ENCODE measurements at regions not wholly inside any gene's neighbourhood (a gene's known extent, or its start where the extent isn't known, plus 50 kb on each side); places are given as distances from the start of the nearest gene placed in this dataset.

DNA sequence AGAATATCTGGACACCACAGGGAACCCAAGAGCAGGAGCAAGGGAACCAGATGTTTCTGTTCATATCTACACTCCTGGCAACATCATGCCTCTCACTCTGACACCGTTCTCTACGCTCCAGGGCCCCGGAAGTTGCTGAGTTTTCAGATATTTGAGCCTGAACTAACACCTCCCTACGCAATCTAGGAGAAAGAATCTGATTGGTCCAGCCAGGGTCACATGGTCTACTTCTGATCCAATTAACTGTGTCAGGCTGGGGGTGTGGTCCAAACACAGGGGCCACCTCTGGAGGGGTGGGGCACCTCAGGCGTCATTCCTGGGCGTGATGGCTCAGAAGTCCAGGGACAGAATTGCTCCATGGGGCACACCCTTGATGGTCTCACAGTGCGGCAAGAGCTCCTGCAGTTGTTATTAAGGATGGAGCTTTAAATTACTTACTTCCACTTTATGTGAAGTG lies 165.5 kb downstream of the PTPN11 start:
- Histone ChIP-seq H3K4me3 (no peak overlapping the region), H3K9ac (ENCODE audit: insufficient read length) (no peak overlapping the region), H3K36me3 (ENCODE audit: insufficient read depth, low read length) (no peaks in the 10 kb centered on the region), H3K27ac (no peak overlapping the region), H3K9me3 (ENCODE audit: low read depth, low read length) (no peaks in the 10 kb centered on the region)
- no peak for TF ChIP-seq POLR2AphosphoS5 (IDR thresholded peaks at IDR 0.05; ENCODE audit: borderline replicate concordance, low read depth, low read length)
- no peak for TF ChIP-seq EZH2 (IDR thresholded peaks at IDR 0.05)
- no peak for TF ChIP-seq FOXP2 (optimal IDR thresholded peaks at IDR 0.05; ENCODE audit: control extremely low read depth, extremely low read length, insufficient read depth)
- peak; percentile 8 for DNase-seq (ENCODE audit: low read depth, low spot score)

DNA sequence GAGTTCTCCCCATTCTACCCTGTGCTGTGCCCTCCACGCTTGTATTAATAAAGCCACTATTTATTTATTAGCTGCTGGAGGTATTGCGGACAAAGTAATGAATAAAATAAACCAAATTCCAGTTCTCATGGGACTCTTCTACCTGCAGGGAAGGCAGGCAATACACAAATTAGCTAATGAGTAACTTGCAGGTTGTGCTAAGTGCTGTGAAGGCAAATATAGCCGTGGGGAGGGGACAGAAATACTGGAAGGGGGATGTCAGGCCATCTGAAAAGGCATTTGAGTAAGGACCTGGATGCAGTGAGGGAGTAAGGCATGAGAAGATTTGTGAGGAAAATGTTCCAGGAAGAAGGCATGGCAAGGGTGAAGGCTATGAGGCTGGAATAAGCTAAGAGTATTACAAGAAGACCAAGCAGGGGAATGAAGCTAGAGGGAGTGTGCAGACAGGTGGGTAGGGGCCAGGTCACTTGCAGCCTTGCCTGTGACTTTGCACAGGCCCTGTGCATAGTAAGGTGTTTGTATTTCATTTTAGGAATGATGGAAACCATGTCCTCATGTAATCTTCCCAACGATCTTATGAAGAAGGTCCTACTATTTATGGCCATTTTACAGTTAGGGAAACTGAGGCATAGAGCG lies 167.5 kb downstream of the PTPN11 start:
- Histone ChIP-seq H3K4me3 (no peak overlapping the region), H3K27ac (no peak overlapping the region), H3K9me3 (ENCODE audit: low read depth, low read length) (no peaks in the 10 kb centered on the region), H3K9ac (ENCODE audit: insufficient read length) (no peak overlapping the region), H3K36me3 (ENCODE audit: insufficient read depth, low read length) (no peaks in the 10 kb centered on the region)
- DNase-seq (ENCODE audit: low read depth, low spot score) = no peak
- TF ChIP-seq FOXP2 (optimal IDR thresholded peaks at IDR 0.05; ENCODE audit: control extremely low read depth, extremely low read length, insufficient read depth) = no peak
- TF ChIP-seq POLR2AphosphoS5 (IDR thresholded peaks at IDR 0.05; ENCODE audit: borderline replicate concordance, low read depth, low read length) = no peak
- no peak for TF ChIP-seq EZH2 (IDR thresholded peaks at IDR 0.05)

DNA sequence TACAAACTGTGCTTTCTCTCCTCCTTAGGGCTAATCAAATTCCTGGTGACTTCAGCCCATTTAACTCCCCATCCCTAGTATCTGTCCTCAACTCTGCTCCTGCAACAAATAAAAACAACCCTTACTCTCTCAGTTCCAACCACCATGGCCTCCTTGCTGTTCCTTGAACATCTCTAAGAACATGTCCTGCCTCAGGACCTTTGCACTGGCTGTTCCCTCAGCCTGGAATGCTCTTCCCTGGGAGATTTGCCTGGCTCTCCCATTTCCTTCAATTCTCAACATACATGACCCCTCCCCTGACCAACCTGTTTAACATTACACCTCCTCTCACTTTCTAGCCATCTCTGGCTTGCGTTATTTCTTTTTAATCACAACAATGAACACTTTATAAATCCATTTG lies 170.5 kb downstream of the PTPN11 start:
- H3K9ac ChIP-seq (ENCODE audit: insufficient read length) = no peak overlapping the region
- no peaks in the 10 kb centered on the region for H3K9me3 ChIP-seq (ENCODE audit: low read depth, low read length)
- H3K36me3 ChIP-seq (ENCODE audit: insufficient read depth, low read length) = no peaks in the 10 kb centered on the region
- H3K4me3 ChIP-seq = no peak overlapping the region
- no peak for DNase-seq (ENCODE audit: low read depth, low spot score)
- no peak for TF ChIP-seq POLR2AphosphoS5 (IDR thresholded peaks at IDR 0.05; ENCODE audit: borderline replicate concordance, low read depth, low read length)
- TF ChIP-seq FOXP2 (optimal IDR thresholded peaks at IDR 0.05; ENCODE audit: control extremely low read depth, extremely low read length, insufficient read depth) = no peak
- no peak for TF ChIP-seq EZH2 (IDR thresholded peaks at IDR 0.05)
- H3K27ac ChIP-seq = no peak overlapping the region

DNA sequence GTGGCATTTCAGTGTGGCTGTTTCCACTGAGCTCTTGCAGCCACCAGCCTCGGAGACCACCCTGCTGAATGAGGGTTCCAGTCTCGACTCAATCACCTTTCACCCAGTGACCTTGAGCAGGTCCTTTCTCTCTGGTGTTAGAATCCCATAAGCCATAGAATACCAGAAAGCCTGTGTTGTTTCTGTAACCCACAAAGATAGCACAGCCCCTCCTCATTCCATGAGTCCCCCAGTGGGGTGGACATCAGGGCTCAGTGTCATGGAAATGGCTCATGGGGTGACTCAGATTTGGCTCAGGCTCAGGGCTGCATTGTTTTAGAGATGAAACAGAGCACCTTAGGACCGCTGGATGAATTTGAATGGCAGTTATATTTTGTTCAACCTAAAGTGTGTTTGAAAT lies 171.5 kb downstream of the PTPN11 start:
- TF ChIP-seq POLR2AphosphoS5 (IDR thresholded peaks at IDR 0.05; ENCODE audit: borderline replicate concordance, low read depth, low read length) (no peak), FOXP2 (optimal IDR thresholded peaks at IDR 0.05; ENCODE audit: control extremely low read depth, extremely low read length, insufficient read depth) (no peak), EZH2 (IDR thresholded peaks at IDR 0.05) (no peak)
- no peak for DNase-seq (ENCODE audit: low read depth, low spot score)
- Histone ChIP-seq H3K27ac (no peak overlapping the region), H3K9ac (ENCODE audit: insufficient read length) (no peak overlapping the region), H3K9me3 (ENCODE audit: low read depth, low read length) (no peaks in the 10 kb centered on the region), H3K36me3 (ENCODE audit: insufficient read depth, low read length) (no peaks in the 10 kb centered on the region), H3K4me3 (no peak overlapping the region)

DNA sequence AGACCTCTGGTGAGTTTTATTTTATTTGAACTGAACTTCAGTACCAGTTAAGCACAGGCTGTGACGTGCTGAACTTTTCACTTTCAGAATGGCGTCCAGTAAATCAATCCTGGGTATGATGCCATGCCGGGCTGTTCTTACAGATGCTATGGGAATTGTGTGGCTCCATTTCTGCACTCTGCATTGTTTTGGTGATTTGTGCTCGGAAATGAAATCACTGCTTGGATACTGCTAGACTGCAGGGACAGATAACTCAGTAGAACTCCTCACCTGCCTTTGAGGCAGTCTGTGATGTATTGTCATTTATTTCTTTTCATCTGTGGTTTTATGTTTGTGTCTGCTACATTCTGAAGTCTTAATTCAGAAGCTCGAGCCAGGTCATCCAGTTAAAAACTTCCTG lies 172.7 kb downstream of the PTPN11 start:
- no peaks in the 10 kb centered on the region for H3K9me3 ChIP-seq (ENCODE audit: low read depth, low read length)
- DNase-seq (ENCODE audit: low read depth, low spot score) = no peak
- H3K9ac ChIP-seq (ENCODE audit: insufficient read length) = no peak overlapping the region
- H3K4me3 ChIP-seq = no peak overlapping the region
- no peak overlapping the region for H3K27ac ChIP-seq
- TF ChIP-seq EZH2 (IDR thresholded peaks at IDR 0.05) (no peak), POLR2AphosphoS5 (IDR thresholded peaks at IDR 0.05; ENCODE audit: borderline replicate concordance, low read depth, low read length) (no peak), FOXP2 (optimal IDR thresholded peaks at IDR 0.05; ENCODE audit: control extremely low read depth, extremely low read length, insufficient read depth) (no peak)
- no peaks in the 10 kb centered on the region for H3K36me3 ChIP-seq (ENCODE audit: insufficient read depth, low read length)

DNA sequence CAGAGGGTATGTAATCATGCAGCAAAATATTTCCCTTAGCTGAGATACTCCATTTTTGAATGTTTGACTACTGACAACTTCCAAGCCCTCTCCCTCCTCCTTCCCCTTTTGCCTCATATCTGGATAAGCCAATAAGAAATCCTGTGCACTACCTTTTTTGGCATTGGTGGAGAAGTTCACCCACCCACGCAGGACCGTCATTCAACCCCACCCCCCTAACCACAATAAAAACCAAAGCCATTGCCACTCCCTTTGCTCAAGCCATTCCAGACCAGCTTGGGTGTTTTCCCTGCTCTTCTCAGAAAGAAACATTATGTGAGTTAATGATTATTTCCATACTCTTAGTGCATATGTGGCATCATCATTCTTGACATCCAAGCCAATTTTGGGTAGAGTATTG lies 176.7 kb downstream of the PTPN11 start:
- no peak for DNase-seq (ENCODE audit: low read depth, low spot score)
- TF ChIP-seq POLR2AphosphoS5 (IDR thresholded peaks at IDR 0.05; ENCODE audit: borderline replicate concordance, low read depth, low read length) (no peak), FOXP2 (optimal IDR thresholded peaks at IDR 0.05; ENCODE audit: control extremely low read depth, extremely low read length, insufficient read depth) (no peak), EZH2 (IDR thresholded peaks at IDR 0.05) (no peak)
- no peaks in the 10 kb centered on the region for H3K9me3 ChIP-seq (ENCODE audit: low read depth, low read length)

DNA sequence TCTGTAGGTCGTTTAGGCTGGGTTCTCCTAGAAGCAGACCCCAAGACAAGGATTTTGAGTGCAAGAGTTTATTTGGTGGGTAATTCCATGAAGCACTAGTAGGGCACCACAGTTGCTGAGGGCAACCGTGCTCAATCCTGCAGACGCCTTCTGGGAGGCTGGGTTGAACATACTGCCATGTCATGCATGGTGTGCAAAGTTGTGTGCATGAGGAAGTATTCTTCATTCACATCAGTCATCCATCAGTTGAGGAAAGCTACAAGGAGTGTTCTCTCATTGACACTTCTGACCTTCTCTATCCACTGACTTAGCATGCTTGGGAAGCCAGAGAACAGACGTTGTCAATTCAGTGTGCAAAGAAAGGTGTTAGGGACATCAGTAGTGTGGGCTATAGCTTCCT lies 179.2 kb downstream of the PTPN11 start:
- Histone ChIP-seq H3K36me3 (ENCODE audit: insufficient read depth, low read length) (no peaks in the 10 kb centered on the region), H3K9ac (ENCODE audit: insufficient read length) (no peak overlapping the region), H3K9me3 (ENCODE audit: low read depth, low read length) (no peaks in the 10 kb centered on the region), H3K4me3 (no peak overlapping the region), H3K27ac (no peak overlapping the region)
- TF ChIP-seq POLR2AphosphoS5 (IDR thresholded peaks at IDR 0.05; ENCODE audit: borderline replicate concordance, low read depth, low read length) = no peak
- no peak for TF ChIP-seq FOXP2 (optimal IDR thresholded peaks at IDR 0.05; ENCODE audit: control extremely low read depth, extremely low read length, insufficient read depth)
- TF ChIP-seq EZH2 (IDR thresholded peaks at IDR 0.05) = no peak
- DNase-seq (ENCODE audit: low read depth, low spot score) = no peak

More for the DNA sequence above, 176.7 kb downstream of the PTPN11 start:
- Histone ChIP-seq H3K4me3 (no peak overlapping the region), H3K36me3 (ENCODE audit: insufficient read depth, low read length) (no peaks in the 10 kb centered on the region), H3K27ac (no peak overlapping the region), H3K9ac (ENCODE audit: insufficient read length) (no peak overlapping the region)

DNA sequence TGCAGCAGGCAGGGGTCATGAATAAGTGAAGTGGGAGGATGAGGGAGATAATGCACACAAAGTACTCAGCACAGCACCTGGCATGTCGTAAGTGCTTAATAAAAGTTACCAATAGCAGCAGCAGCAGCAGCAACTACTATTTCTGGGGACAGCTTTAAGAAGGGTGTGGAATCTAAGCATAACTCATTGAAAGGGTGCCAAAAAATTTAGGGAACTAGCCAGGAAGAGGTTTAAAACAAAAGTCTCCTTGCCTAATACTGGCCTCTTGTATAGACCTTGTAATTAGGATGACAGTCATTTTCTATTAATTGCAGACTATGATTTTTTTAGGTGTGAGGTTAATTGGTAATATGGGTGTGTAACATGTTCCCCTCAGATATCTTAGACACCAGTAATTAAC lies 179.9 kb downstream of the PTPN11 start:
- H3K9me3 ChIP-seq (ENCODE audit: low read depth, low read length) = no peaks in the 10 kb centered on the region
- no peaks in the 10 kb centered on the region for H3K36me3 ChIP-seq (ENCODE audit: insufficient read depth, low read length)
- no peak overlapping the region for H3K4me3 ChIP-seq
- no peak overlapping the region for H3K9ac ChIP-seq (ENCODE audit: insufficient read length)
- no peak for DNase-seq (ENCODE audit: low read depth, low spot score)
- no peak overlapping the region for H3K27ac ChIP-seq
- TF ChIP-seq EZH2 (IDR thresholded peaks at IDR 0.05) = no peak
- no peak for TF ChIP-seq FOXP2 (optimal IDR thresholded peaks at IDR 0.05; ENCODE audit: control extremely low read depth, extremely low read length, insufficient read depth)
- TF ChIP-seq POLR2AphosphoS5 (IDR thresholded peaks at IDR 0.05; ENCODE audit: borderline replicate concordance, low read depth, low read length) = no peak

DNA sequence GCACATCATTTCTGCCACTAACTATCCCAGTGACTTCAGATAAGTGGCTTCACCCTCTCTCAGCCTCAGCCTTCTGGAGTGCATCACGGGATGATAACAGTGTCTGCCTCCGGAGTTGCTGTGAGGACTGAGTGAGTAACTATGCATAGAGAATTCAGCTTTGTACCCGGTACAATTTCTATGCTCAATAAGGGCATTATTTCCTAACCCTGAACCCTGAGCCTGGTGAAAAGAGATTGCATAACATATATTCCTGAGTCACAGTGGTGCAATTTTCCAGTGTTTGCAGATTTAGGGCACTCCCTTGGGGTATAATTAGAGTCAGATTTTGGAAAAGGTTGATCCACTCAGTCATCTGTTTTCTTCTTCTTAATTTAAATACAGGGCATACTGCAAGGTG lies 181.1 kb downstream of the PTPN11 start:
- Histone ChIP-seq H3K27ac (no peak overlapping the region), H3K4me3 (no peak overlapping the region), H3K36me3 (ENCODE audit: insufficient read depth, low read length) (no peaks in the 10 kb centered on the region), H3K9ac (ENCODE audit: insufficient read length) (no peak overlapping the region), H3K9me3 (ENCODE audit: low read depth, low read length) (no peaks in the 10 kb centered on the region)
- no peak for TF ChIP-seq EZH2 (IDR thresholded peaks at IDR 0.05)
- no peak for TF ChIP-seq FOXP2 (optimal IDR thresholded peaks at IDR 0.05; ENCODE audit: control extremely low read depth, extremely low read length, insufficient read depth)
- no peak for TF ChIP-seq POLR2AphosphoS5 (IDR thresholded peaks at IDR 0.05; ENCODE audit: borderline replicate concordance, low read depth, low read length)
- DNase-seq (ENCODE audit: low read depth, low spot score) = peak; percentile 61

Measured in SK-N-MC (cell line).